Upper lobe of right lung (tissue), 1 donor: ENCODE measurements at regions not wholly inside any gene's neighbourhood (a gene's known extent, or its start where the extent isn't known, plus 50 kb on each side); places are given as distances from the start of the nearest gene placed in this dataset.

ENCODE experiments used
- ATAC-seq: fragments of 200-7000 bp; cut with Tn5 transposase; one replicate; pipeline ENCODE4 v1.9.1; 2020; ENCODE audit warnings: mild to moderate bottlenecking, moderate library complexity
- DNase-seq: peaks from one replicate; pipeline ENCODE4 v3.0.0-alpha.2; 2020
- H3K27ac ChIP-seq: fragments of 200-600 bp; one replicate; pipeline ENCODE4 v1.8.0; 2022
- H3K27me3 ChIP-seq: fragments of 200-600 bp; one replicate; pipeline ENCODE4 v1.8.0; 2022; ENCODE audit warnings: mild to moderate bottlenecking
- H3K36me3 ChIP-seq: fragments of 200-600 bp; one replicate; pipeline ENCODE4 v1.8.0; 2022
- H3K4me1 ChIP-seq: fragments of 200-600 bp; one replicate; pipeline ENCODE4 v1.8.0; 2022
- H3K4me3 ChIP-seq: fragments of 200-600 bp; one replicate; pipeline ENCODE4 v1.8.0; 2022; ENCODE audit warnings: mild to moderate bottlenecking
- H3K9me3 ChIP-seq: fragments of 200-600 bp; one replicate; pipeline ENCODE4 v1.8.0; 2022
- CTCF ChIP-seq: fragments of 200-600 bp; IDR thresholded peaks from one replicate; pipeline ENCODE4 v1.8.0; 2022; ENCODE audit warnings: antibody characterized with exemption
- intact Hi-C: fragments of 100-400 bp; cut with DNase I; formaldehyde crosslinking; loops from one replicate; pipeline ENCODE4 v1.11.0; 2022
- donor health status: DM: no; HTN: yes; CAD: no; lungs with severe emphysema.

GRCh38 chr13:28597641-28598040 lies 61.3 kb upstream of the POMP start:
- H3K36me3 ChIP-seq, result no peaks in the 10 kb centered on the region
- intact Hi-C loops, result no loop called here
- no peaks in the 10 kb centered on the region for H3K27me3 ChIP-seq
- no peak for TF ChIP-seq CTCF
- H3K27ac ChIP-seq, result no peak overlapping the region
- H3K4me1 ChIP-seq, result no peaks in the 10 kb centered on the region
- no peak overlapping the region for H3K4me3 ChIP-seq
- no peaks in the 10 kb centered on the region for H3K9me3 ChIP-seq
- no peak for DNase-seq
- no peak for ATAC-seq

GRCh38 chr13:28590461-28590860 lies 68.5 kb upstream of the POMP start:
- no peak for DNase-seq
- no peak overlapping the region for H3K4me3 ChIP-seq
- H3K4me1 ChIP-seq, result no peaks in the 10 kb centered on the region
- no peak for TF ChIP-seq CTCF
- intact Hi-C loops, result no loop called here
- H3K27me3 ChIP-seq, result no peaks in the 10 kb centered on the region
- peak; percentile 10 for ATAC-seq
- H3K27ac ChIP-seq, result no peak overlapping the region
- H3K9me3 ChIP-seq, result no peaks in the 10 kb centered on the region
- H3K36me3 ChIP-seq, result no peaks in the 10 kb centered on the region

GRCh38 chr13:28588296-28588695 lies 70.6 kb upstream of the POMP start:
- Histone ChIP-seq H3K9me3 (no peaks in the 10 kb centered on the region), H3K36me3 (no peaks in the 10 kb centered on the region), H3K4me1 (no peaks in the 10 kb centered on the region), H3K27ac (no peak overlapping the region), H3K4me3 (no peak overlapping the region), H3K27me3 (no peaks in the 10 kb centered on the region)
- DNase-seq (no peak), ATAC-seq (no peak)
- intact Hi-C loops, result no loop called here
- TF ChIP-seq CTCF, result no peak

GRCh38 chr13:28587174-28587540 lies 71.8 kb upstream of the POMP start:
- intact Hi-C loops, result no loop called here
- no peaks in the 10 kb centered on the region for H3K36me3 ChIP-seq
- ATAC-seq, result peak; percentile 33
- DNase-seq, result no peak
- no peak overlapping the region for H3K4me3 ChIP-seq
- no peaks in the 10 kb centered on the region for H3K27me3 ChIP-seq
- TF ChIP-seq CTCF, result no peak
- H3K9me3 ChIP-seq, result no peaks in the 10 kb centered on the region
- H3K27ac ChIP-seq, result no peak overlapping the region
- H3K4me1 ChIP-seq, result no peaks in the 10 kb centered on the region

- Histone ChIP-seq H3K4me3 (no peak overlapping the region), H3K9me3 (no peaks in the 10 kb centered on the region), H3K27ac (no peak overlapping the region), H3K27me3 (no peaks in the 10 kb centered on the region), H3K4me1 (no peaks in the 10 kb centered on the region), H3K36me3 (no peaks in the 10 kb centered on the region)
- intact Hi-C loops, result no loop called here
- ATAC-seq, result no peak
- no peak for TF ChIP-seq CTCF
- DNase-seq, result no peak
Observed at GRCh38 chr13:28586439-28587173, 72.3 kb upstream of the POMP start.

- no peaks in the 10 kb centered on the region for H3K4me1 ChIP-seq
- DNase-seq, result no peak
- no peaks in the 10 kb centered on the region for H3K9me3 ChIP-seq
- no peaks in the 10 kb centered on the region for H3K36me3 ChIP-seq
- H3K4me3 ChIP-seq, result no peak overlapping the region
- no peaks in the 10 kb centered on the region for H3K27me3 ChIP-seq
- no peak for TF ChIP-seq CTCF
- H3K27ac ChIP-seq, result no peak overlapping the region
- intact Hi-C loops, result no loop called here
- ATAC-seq, result no peak
Observed at GRCh38 chr13:28585561-28585960, 73.4 kb upstream of the POMP start.
